NCI-H226 (cell line): ENCODE measurements at regions not wholly inside any gene's neighbourhood (a gene's known extent, or its start where the extent isn't known, plus 50 kb on each side); places are given as distances from the start of the nearest gene placed in this dataset.
A peak's percentile ranks its signal among the peaks of the same experiment; 100 is the strongest.
"Not testable (repeated sequence)": the region's sequence is repeated elsewhere in the genome, so short reads cannot be mapped to it uniquely, and the experiment has no call there.

Experiments used
- DNase-seq: peaks from one replicate; pipeline ENCODE4 v3.0.0-alpha.2; 2015

DNA sequence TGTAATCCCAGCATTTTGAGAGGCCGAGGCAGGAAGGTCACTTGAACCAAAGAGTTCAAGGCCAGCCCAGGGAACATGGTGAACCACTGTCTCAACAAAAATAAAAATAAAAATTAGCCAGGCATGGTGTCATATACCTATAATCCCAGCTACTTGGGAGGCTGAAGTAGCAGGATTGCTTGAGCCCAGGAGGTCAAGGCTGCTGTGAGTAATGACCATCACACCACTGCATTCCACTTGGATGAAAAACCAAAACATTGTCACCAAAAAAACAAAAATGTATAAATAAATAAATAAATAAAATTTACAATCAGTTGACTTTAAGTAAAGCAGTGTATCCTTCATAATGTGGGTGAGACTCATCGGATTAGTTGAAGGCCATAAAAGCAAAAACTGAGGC lies 541.4 kb downstream of the CSNK1G3 start:
- no peak for DNase-seq

- DNase-seq, result no peak
Observed at GRCh38 chr5:124052201-124052600, 540.2 kb downstream of the CSNK1G3 start.

- DNase-seq, result no peak
Observed at GRCh38 chr5:124050120-124050770, 538.3 kb downstream of the CSNK1G3 start.

DNA sequence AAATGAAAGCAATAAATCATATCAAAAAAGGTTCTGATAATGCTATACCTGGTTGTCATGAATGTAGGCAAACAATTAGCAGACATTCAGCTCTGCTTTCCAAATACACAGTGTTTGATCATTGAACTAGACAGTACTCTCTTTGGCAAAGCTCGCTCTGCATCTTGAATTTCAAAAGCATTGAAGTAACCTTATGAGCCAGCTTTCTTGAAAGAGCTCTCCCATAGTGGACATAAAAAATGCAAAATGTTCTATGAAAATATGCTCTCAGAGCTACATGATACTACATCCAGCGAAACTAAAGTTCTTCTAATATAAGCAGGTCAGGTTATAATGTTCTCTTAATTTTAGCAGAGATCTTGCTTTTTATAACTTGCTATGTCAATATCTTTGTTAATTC lies 533.4 kb downstream of the CSNK1G3 start:
- DNase-seq, result no peak

DNA sequence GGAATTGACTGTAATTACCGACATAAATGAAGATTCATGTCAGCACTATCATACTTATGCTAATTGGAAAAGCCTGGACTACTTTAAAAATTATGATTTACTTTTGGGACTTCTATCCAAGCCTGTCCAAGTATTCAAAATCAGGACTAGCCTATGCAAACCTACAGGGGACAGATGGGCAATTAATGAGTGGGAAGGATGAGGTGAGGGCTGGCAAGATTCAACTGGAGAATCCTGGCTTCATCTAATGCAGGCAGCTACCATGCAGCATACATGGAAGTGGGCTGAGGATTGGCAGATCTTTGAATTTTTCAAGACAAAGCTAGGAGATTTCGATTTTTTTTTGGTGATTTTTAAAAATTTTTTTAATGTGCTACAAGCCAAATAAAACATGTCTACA lies 532.6 kb downstream of the CSNK1G3 start:
- DNase-seq, result no peak

DNA sequence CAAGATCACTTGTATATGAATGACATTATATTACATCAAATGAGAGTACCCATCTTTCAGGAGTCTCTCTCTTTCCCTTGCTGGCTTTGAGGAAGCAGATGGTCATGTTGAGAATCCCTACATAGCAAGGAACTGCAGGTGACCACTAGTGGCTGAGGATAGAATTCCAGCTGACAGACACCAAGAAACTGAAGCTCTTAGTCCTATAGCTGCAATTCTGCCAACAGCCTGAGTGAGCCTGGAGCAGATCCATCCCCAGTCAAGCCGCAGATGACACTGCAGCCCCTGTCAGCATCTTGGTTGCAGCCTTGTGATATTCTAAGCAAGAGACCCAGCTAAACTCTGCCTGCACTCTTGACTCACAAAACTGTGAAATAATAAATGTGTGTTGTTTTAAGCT lies 531.5 kb downstream of the CSNK1G3 start:
- DNase-seq, result no peak

DNA sequence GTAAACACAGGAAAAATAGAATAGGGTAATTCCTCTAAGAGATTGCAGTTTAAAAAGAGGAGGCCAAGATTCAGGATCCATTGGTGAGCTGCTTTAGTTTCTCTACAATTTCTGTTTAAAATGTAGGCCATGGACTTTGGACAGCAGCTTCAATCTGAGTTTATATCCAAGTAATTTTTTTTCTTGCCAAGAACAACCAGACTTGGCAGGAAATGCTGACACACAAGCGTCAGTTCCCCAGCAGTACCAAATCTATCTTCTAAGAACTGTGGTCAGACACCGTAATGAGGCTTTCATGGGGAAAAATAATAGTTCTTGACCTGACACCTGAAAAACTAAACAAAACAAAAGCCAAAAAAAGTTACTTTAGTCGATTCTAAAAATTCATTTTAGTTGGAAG lies 528.8 kb downstream of the CSNK1G3 start:
- DNase-seq, result peak; percentile 37

DNA sequence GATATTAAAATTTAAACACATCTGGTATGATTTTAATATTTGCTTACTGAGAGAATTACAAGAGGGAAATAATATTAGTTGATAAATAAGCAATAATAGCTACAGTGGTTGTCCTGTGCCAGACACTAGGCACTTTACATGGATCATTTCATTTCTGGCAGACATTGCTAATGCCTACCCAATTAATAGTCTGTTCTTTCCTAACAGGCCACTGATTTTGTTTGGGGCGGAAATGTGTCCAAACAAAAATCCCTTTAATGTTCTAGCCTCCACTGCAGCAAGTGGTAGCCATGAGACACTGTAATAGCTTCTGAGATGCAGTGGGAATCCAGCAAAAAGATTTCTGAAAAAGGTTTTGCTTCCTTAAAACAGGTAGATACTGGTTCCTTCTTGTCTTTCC lies 527.4 kb downstream of the CSNK1G3 start:
- no peak for DNase-seq

GRCh38 chr5:124036786-124037185 lies 524.8 kb downstream of the CSNK1G3 start:
- no peak for DNase-seq

- no peak for DNase-seq
Observed at GRCh38 chr5:124034963-124035362, 523.0 kb downstream of the CSNK1G3 start.

- no peak for DNase-seq
Observed at GRCh38 chr5:124034083-124034700, 522.2 kb downstream of the CSNK1G3 start.

DNA sequence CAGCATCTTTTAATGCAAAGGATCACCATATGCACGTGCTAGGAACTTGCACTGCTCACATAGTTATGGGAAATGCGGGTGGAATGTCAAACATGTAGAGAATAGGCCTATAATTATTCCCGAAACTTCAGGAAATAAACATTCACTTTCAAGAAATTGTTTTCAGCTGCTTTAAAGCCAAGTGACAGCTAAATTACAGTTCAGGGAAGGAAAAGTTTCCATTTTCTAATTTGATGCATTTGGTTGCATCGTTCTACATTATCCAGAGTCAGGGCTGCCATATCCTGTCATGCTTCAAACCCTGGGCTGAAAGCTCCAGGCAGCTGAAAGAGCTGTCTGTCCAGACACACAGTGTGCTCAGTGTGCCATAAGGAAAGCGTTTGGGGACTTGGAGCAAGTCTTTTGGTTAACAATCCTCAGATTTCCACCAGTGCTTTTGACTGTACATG lies 518.1 kb downstream of the CSNK1G3 start:
- no peak for DNase-seq

- no peak for DNase-seq
Observed at GRCh38 chr5:124027441-124027840, 515.5 kb downstream of the CSNK1G3 start.

- DNase-seq, result no peak
Observed at GRCh38 chr5:124025306-124025845, 513.4 kb downstream of the CSNK1G3 start.

- no peak for DNase-seq
Observed at GRCh38 chr5:124022966-124023365, 511.0 kb downstream of the CSNK1G3 start.

GRCh38 chr5:124021776-124022175 lies 509.8 kb downstream of the CSNK1G3 start:
- DNase-seq, result no peak

GRCh38 chr5:124021066-124021641 lies 509.2 kb downstream of the CSNK1G3 start:
- no peak for DNase-seq

GRCh38 chr5:124017321-124017720 lies 505.3 kb downstream of the CSNK1G3 start:
- DNase-seq, result not testable (repeated sequence)

- DNase-seq, result no peak
Observed at GRCh38 chr5:124007675-124008398, 495.9 kb downstream of the CSNK1G3 start.

DNA sequence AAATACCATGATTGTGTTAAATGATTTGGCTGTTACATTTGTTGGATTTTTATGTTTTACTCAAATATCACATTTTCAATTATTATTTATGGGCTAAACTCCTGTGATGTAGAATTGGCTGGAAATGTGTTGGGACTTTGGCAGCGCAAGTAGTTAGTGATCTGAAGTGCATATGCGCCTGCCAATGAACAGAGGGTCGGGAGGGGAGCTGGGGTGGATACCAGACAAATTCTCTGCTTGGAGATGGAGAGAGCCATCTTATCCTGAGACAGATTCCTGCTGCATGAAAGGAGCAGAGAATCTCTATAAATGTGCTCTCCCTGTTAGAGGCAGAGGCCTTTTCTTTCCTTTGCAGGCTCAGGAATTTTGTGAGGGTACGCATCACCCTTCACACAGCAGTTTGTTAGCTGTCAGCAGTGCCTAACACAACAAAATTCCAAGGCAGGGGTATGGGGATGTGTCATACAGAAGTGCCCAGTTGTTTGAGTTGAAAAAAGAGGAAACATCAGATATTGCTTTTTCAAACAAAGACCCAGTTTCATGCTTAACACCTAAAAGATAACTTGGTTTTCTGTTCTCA lies 489.1 kb downstream of the CSNK1G3 start:
- peak; percentile 20 for DNase-seq

DNA sequence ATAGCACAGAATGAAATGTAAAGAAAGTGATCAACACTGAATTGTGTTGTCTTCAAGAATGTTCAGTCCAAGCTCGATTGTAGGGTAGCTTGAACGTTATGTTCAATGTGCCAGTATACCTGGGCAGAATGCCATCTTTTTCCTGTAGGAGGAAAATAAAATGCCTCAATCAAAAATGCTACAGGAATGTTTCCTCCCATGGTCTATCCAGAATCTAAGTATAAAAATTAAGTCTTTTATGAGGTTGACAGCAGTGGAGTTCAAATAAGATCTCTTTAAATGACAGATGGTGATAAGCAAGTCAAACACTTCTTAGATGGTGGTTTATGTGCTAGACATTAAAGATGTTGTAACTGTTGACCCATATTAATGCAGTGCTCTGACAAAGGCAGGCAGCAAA lies 488.6 kb downstream of the CSNK1G3 start:
- DNase-seq, result peak; percentile 43

DNA sequence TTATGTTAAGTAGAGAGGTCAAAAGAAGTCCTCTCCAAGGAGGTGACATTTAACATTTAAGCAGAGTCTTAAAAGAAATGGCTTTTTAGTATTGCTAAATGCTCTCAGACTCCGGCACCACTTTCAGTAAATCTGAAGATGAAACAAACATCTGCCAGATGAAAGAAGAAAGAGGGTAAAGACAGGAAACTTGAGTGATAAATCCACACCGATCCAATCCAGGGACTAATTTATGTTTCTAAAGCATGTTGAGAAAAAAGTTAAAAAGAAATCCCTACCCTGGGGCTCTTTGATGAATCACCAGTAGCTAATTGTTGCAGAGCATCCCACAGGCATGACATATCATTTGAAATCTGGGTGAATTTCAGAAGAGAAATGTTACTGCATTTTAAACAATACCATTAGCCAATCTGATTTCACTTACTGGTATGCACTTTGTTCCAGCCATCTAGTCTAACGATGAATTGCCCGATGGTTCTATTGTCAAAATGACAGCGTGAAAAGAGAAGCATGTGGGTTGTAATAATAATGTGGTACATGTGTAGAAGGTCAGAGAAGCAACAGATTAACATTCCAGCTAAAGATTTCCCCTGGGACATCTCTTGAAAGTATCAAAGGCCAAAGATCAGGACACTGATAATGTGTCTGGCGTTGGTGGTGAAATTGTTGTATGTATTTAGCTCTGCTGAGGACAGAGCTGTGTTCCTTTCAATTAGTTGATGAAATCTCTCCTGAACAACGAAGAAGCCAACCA lies 485.7 kb downstream of the CSNK1G3 start:
- peak; percentile 32 for DNase-seq
